GM13976 (cell line): ENCODE measurements at regions not wholly inside any gene's neighbourhood (a gene's known extent, or its start where the extent isn't known, plus 50 kb on each side); places are given as distances from the start of the nearest gene placed in this dataset.

Source experiments
- DNase-seq: peaks from one replicate; pipeline ENCODE4 v3.0.0; 2012; ENCODE audit warnings: low spot score
- CTCF ChIP-seq: IDR thresholded peaks from 2 replicates; pipeline ENCODE4 v1.5.1; 2012; ENCODE audit warnings: borderline replicate concordance, mild to moderate bottlenecking; ENCODE audit not compliant: insufficient read depth; ENCODE audit errors: extremely low read depth, missing control alignments, control extremely low read depth
- in situ Hi-C: fragments of 300-500 bp; cut with MboI; formaldehyde crosslinking; loops from one replicate; pipeline ENCODE4 v1.12.0; 2022; ENCODE audit warnings: low sequenced_read_pairs, mixed read lengths, inconsistent platforms; ENCODE audit not compliant: unreplicated experiment

- in situ Hi-C loops: no loop called here
- TF ChIP-seq CTCF: no peak
- DNase-seq: no peak
Observed at GRCh38 chr4:143118663-143119062, 66.1 kb upstream of the USP38 start.

GRCh38 chr4:143127621-143128020 is 57.1 kb upstream of the USP38 start:
- DNase-seq: no peak
- no peak for TF ChIP-seq CTCF
- in situ Hi-C loops: no loop called here

GRCh38 chr4:143133977-143134376 is 50.7 kb upstream of the USP38 start:
- no peak for DNase-seq
- in situ Hi-C loops: no loop called here
- no peak for TF ChIP-seq CTCF
